PFSK-1 (cell line): ENCODE measurements at regions not wholly inside any gene's neighbourhood (a gene's known extent, or its start where the extent isn't known, plus 50 kb on each side); places are given as distances from the start of the nearest gene placed in this dataset.

Source experiments
- FOXP2 ChIP-seq: optimal IDR thresholded peaks from 2 replicates; pipeline ENCODE3; 2011; ENCODE audit warnings: borderline replicate concordance, control low read depth, inconsistent platforms; ENCODE audit not compliant: insufficient read depth; ENCODE audit errors: extremely low read length, extremely low read depth
- POLR2AphosphoS5 ChIP-seq: IDR thresholded peaks from 2 replicates; pipeline ENCODE4 v1.6.1; 2012; ENCODE audit warnings: low read depth, mild to moderate bottlenecking, control low read depth, low read length, moderate library complexity
- REST ChIP-seq, 2 experiments: IDR thresholded peaks; 2 replicates each; pipeline versions ENCODE4 v1.6.1 to v1.8.0; 2011 to 2012; ENCODE audit warnings: low read depth in 2 of 2, low read length in 2 of 2, control low read depth in 1 of 2, inconsistent platforms in 1 of 2, mild to moderate bottlenecking in 1 of 2, moderate library complexity in 1 of 2; ENCODE audit not compliant: insufficient read depth in 1 of 2
- TAF1 ChIP-seq: IDR thresholded peaks from 2 replicates; pipeline ENCODE4 v1.6.1; 2012; ENCODE audit warnings: low read length, control low read depth, borderline replicate concordance; ENCODE audit not compliant: insufficient read depth

GRCh38 chr2:83574614-83575013, 884.5 kb downstream of the SUCLG1 start:
- TF ChIP-seq POLR2AphosphoS5 (no peak), TAF1 (no peak), FOXP2 (no peak), REST (IDR thresholded peaks at IDR 0.05; ENCODE audit: insufficient read depth in 1 of 2, low read depth in 2 of 2, low read length in 2 of 2) (no peak)
